KG1 (cell line): ENCODE measurements at regions not wholly inside any gene's neighbourhood (a gene's known extent, or its start where the extent isn't known, plus 50 kb on each side); places are given as distances from the start of the nearest gene placed in this dataset.

Experiments used
- DNase-seq: peaks from one replicate; lab custom pipeline; 2025; lab: John Stamatoyannopoulos, UW

DNA sequence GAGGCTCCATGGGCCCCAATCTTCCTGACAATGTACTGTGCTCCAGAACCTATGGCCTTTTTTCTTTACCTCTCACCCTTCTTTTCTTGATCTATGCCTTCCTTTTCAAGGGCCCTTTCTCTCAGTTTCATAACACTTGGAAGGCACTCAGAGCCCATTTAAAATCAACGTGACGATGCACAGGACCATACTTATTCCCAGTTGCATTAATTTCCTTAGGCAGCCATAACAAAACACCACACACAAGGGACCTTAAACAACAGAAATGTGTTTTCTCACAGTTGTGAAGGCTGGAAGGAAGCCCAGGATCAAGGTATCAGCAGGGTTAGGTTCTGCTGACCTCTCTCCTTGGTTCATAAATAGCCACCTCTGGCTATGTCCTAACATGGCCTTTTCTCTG lies 414.0 kb upstream of the TNP1 start:
- DNase-seq = no peak

DNA sequence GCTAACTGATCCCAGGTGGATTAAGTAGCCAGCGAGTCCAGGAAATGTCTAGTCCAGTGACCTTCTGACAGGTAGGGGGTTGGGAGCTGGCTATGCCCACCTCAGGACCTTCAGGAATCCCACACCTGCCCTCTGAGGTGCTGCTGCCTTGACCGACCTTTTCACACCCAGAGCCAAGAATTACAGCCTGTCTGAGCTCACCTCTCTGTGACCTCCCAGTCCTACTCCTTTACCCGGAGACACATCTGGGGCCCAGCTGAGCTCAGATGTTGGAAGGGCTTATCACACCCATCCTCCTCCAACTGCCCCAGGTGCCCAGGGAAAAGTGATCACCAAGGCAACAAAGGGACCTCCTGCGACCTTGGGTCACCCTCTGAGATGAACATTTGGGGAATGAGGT lies 413.3 kb upstream of the TNP1 start:
- DNase-seq = no peak

DNA sequence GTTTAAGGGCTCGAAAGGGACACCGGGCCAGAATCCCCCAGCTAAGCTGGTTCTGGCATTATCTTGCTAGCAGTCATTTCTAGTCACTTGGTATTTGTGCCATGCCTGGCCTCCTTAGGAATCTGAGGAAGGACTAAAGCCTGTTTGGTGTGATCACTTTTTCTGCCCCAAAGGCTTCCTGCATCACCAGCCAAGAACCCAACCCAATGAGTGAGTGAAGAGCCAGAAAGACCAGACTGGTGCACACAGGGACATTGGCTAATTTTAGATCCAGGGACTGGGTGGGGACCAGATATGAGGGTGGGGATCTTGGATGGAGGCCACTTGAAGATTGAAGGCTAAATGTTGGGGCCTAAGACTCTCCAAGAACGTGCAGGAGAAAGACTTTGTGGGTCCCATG lies 411.9 kb upstream of the TNP1 start:
- no peak for DNase-seq

DNA sequence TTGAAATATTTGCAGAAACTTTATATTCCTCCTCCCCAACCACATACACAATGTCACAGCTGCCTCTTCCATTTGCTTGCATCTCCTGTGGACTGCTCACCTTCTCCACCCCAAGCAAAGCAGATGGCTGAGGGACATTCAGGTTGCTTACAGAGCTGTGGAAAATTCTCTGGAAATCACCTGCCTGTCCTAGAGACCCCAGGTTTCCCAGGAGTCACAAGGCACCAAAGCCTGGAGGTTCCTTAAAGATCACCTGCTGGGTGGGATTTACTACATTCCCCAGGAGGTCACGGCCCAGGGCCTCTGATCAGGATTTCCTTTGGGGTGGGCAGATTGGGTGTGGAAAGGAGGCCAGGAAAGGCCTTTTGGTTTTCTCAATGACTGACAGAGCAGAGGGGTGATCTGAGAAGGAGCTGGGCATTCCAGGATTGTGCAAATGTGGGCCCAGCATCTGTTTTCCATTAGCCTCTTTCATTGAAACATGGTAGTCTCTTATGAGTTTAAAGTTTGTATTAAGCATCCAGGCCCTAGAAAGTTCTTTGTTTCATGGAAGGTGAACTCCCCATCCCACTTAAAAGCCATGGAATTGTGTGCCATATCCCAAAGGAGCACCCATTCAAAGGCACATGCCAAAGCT lies 410.7 kb upstream of the TNP1 start:
- DNase-seq = no peak

DNA sequence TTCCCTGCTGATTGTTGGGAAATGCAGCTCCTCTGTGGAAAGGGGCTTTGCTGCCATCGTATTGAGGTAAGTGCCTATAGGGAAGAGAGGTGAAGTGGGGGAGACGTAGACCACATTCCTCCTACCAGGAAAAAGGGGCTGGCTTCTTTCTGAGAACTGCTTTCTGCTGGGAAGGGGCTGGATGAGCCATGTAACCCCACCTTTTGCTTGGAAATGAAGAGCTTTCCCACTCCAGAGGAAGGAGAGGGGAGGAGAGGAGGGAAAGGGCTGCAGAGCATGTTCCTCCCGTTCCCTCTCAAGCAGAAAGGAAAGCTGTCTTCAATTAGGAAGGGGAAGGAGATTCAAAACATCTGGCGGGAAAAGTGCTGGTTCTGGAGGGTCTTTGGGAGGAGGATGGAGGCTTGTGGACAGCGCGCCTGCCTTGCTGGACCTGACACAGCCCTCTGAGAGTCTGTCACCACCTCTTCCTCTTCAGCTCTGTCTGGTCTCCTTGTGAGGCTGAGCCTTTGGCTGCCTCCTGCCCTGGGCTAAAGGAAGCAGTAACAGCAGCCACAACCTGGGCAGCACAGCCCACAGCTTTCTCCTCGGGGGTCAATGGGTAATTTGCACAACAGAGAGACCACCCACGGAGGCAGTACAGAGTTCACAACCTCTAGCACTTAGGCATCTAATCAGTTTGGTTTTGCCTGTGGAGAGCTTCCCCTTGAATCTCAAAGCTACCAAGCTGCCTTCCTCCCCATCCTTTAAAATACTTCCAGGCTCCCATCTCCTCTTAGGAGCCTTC lies 410.0 kb upstream of the TNP1 start:
- no peak for DNase-seq

DNA sequence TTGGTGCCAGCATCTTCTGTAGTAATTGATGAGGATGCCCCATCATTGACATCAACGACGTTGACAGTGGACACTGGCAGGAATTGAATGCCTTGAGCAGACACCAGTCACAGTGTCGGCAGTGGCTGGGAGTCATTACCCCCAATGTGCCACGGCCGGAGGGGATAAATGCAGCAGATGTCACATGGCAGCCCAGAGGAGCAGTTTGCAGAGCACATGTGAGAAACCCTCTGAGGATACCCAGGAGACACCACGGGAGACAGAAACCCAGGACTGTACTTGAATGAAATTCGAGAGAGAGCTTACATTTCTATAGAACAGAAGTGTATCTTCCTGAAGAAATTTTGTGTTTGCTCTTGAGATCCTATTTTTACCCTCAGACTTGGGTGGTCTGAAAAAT lies 409.1 kb upstream of the TNP1 start:
- DNase-seq = no peak

DNA sequence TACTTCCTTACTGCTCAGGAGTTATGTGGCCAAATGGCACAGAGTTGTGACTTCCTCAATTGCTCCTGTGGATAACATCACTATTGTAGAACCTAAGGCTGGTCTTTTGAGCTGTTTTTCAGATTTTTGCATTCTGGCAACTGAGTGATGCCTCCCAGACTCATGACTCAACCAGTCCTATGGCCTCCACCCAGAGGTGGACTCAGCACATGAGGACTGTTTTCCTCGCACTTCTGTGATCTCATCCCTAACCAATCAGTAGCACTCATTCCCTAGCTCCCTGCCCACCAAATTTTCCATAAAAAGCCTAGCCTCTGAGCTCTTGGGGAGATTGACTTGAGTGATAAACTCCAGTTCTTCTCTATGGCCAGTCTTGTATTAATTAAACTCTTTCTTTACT lies 407.9 kb upstream of the TNP1 start:
- no peak for DNase-seq

DNA sequence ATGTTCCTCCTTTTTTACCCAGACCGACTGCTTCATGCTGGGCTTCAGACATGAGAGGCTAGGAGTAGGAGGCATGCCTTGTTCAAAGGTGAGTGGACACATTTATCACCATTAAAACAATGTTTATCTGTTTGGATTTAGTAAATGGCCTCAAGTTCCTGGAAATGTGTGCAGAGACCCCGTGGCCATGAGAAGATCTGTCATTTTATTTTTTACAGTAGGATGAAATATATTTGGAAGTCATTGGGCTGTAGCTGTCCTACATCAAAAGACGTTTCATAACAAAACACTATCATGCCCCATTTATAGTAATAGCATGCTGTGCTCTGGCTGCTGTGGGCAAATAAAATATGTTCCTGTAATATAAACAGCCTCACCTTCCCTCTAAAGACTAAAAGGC lies 403.9 kb upstream of the TNP1 start:
- DNase-seq = no peak

DNA sequence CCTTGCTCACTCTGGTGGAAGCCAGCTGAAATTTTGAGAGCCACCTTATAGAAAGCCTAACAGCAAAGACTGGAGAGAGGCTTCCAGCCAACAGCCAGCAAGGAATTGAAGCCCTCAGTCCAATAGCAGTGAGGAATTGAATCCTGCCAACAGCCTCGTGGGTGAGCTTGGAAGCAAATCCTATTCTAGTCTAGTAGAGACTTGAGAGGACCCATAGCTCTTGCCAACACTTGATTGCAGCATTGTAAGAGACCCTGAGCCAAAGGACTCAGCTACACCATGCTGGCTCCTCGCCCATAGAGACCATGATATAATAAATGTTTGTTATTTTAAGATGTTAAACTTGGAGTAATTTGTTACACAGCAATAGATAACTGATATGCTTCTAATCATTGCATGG lies 403.0 kb upstream of the TNP1 start:
- no peak for DNase-seq

DNA sequence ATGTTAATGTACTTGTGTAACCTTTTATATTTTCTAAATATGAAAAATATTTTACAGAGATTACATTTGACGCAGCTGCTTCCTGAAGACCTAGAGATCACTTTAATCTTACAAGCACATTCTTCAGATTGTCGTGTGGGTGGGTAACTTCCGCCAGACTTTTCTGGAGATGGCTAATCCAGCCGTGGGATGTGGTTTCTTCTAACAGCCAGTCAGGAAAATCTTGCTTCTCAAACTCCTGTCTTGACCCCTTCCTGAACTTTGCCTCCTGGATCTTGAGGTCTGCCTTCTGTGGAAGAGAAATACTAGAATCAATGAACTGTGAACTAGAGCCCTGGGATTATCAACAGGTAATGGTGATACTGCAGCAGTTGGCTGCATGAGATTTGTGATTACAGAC lies 401.6 kb upstream of the TNP1 start:
- DNase-seq = no peak

DNA sequence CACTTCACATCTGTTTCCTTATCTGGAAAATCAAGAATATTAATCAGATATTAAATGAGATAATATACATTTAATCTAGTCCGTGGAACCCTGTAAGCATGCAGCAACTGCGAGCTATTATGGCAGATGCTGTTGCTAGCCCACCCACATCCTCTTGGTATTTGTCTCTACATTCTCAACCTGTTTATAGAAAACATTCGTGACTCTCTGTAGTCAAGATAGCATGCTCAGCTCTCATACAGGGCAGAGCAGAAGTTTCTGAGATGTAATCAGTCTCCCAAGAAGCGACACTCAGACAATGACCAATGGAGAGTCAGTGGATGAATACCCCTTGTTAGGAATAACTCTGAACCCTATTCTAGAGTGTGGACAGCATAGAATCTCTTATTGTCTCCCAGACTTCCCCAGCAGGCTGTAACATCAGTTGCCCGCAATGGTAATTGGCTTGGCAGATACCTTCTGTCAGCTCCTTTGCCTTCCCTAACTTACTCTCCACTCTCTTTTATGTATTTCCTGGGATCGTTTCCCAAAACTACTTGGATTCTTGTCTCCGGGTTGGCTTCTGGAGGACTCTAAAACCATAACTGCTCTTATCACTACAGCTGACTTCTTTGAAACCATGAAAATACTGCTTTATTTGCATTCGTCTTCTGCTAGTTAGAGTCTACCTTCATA lies 400.7 kb upstream of the TNP1 start:
- DNase-seq = no peak

DNA sequence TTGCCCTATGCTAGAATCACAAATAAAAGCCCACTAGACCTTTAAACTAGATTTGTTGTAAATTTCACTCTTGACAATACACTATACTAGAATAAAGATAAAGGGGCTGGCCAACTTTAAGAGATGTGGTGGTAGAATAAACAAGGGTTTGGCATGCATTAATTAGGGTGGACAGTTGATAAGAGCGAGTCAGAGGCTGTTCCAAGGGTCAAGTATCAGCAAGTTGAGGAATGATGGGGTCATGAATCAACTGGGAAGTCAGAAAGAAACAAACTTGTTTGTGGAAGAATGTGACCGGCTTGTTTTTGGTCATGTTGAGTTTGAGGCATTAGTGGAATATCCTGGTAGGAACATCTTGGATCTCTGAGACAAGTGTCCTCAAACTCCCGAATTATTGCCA lies 398.3 kb upstream of the TNP1 start:
- no peak for DNase-seq

DNA sequence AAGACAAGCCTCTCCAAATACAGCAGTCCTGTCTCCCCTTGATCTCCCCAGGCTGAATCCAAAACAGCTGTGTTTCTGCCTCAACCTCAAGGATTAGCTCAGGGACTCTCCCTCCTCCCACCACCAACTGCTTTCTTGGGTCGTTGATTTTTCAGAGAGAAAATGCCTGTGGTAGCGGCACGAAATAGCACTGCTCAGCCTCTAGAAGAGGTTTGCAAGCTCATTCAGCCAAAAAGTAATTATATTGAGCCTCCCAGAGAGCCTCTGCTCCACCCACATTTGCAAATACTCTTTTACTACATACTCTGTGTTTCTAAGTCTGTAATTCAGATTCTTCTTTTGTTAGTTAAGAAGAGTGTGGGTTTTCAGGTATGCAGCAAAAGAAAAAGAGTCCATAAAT lies 396.4 kb upstream of the TNP1 start:
- no peak for DNase-seq

DNA sequence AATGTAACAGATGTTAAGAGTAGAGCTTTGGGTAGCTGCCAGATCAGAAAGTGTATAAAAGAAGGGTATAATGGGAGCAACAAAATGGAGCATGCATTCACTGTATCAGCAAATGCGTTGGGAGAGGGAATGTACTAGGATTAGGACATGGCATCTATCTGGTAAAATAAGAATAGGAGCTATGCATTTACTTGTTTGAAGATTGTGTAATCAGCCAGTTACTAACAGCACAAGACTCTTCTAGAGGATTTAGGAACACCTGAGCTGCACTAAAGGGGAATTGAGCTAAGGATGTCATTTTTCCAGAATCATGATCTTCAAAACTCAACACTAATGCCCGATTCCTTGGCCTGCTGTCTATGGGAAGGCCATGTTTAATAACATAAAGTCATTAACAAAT lies 394.2 kb upstream of the TNP1 start:
- DNase-seq = no peak

DNA sequence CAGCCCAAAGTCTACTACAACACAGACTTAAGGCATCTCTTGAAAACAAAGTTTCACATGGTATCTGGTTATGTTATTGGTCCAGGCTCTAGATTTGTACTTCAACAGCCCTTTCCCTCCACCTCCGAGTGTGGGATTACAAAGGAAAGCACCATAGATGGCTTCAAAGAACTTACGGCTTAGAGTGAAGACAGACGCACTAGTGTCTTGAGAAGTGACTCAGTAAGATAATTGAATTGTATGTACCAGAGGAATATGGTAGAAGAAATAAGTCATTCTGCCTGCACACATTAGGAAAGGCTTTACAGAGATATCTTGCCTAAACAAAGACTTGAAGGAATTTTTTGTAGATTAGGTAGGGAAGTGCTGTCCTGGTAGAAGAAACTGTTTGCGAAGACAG lies 392.3 kb upstream of the TNP1 start:
- no peak for DNase-seq

DNA sequence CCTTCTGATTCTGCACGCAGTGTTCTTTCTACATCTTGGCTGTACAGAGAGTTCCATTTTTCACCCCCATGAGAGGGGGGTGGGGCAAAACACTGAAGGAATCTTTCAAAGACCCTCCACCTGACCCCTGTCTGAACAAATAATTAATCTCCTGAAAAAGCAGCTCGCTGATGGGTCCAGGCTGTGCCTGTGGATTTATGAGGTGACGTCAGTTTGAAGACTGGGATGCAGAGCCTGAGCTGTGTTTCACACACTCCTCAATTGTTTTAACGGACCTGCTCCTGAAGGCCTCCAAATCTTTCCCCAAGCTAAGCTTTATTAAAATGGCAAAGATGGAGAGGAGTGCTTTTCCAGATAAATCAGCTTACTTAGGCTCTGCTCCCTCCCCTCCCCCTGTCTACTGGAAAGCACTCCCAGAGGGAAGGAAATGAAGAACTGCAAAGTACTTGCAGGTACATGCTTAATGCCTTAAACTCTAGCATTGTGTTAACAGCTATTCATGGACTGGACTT lies 390.2 kb upstream of the TNP1 start:
- no peak for DNase-seq

DNA sequence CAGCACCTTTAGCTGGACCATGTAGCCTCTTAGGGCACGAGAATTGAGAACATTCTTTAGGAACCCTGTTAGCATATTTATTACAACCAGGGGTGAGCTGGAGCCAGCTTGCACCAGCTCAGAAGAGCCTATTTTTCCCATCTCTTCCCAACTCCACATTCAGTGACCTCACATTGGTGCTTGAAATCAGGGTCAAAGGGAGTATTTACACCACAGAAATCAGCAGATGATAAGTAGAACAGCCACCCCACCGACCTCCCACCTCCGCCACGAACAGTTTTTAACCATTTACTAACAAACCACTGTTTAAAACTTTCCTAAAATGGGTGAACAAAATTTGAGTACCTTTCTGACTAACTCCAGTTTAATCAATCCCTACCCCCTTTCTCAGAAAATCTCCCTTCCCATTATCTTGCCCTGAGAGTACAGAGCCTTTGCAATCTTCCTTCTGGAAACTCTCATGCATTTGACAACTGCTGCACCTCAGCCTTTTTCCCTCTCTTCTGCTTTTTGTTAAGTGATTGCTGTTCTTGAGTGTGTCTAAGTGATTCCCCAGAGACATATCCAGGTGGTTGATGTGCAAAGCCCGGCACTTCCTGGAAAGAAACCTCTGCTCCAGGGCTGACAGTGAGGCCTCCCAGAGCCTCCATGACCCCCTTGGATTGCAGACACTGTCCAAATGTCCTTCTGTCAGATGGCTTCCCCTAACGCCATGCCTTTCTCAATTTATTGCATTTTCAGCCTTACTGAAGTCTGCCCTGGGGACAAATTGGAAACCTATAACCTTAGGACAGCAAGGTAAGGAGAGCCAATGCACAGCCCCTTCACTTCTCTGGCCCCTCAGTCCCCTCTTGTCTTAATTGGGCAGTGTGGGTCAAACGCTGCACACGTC lies 389.5 kb upstream of the TNP1 start:
- DNase-seq = no peak

DNA sequence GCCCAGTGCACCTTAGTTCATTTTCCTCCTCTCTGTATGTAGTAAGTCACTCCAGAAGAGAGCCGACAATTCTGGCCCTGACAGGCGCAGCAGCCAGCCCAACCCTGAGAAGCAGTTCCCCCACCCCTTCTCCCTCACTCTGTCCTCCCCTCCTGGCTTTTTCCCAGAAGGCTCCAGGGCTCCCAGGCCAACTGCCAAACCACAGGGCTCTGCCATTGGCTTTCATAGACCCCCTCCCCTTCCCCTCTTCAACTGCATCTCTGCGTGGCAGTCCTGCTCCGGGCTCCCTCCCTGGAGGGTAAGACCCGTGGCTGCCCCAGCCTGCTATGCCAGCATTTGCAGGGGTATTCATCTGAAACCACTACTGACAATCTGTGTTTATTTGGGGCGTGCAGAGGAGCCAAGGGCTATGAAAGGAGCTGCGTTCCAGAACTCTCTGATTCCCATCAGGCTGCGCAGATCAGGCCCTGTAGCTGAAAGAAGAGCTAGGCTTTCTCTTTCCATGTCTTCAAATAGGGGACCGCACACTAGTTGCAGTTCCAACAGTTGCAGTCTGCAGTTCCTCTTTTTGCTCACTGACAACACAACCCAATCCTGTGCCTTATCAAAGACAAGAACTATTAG lies 388.6 kb upstream of the TNP1 start:
- DNase-seq = no peak

DNA sequence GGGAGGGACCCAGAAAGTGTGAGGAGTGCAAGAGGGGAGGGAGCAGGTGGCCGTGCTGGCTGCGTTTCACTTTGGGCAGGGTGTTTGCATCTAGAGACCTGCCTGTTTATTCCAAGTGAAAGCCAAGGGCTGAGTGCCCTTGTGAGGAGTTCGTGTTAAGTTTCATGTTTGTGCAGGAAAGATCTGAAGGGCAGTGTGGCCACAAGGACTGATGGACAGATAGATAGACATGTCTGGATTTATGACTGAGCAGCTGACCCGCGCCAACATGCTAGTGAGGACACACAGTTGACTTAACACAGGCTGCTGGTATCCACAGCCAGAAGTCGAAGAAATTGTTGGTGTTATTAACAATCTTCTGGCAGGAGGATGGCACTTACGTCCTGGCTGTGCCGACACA lies 387.6 kb upstream of the TNP1 start:
- no peak for DNase-seq

DNA sequence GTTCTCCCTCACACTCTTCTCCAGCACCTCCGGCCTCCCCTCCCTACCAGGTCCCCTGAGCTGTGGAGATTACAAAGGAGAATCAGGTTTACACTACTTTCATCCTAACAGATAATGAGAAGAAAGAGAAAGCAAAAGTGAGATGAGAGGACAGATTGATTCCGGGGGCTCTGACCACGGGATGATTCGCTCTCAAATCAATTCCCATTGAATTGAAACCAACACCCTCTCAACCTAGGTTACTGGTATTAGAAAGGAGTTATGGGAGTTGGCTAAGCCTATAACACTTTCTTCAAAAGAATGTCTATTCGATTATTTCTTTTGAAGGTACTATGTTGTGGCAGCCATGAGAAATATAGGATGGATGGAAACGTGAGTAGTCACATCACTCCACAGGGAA lies 386.2 kb upstream of the TNP1 start:
- DNase-seq = no peak

DNA sequence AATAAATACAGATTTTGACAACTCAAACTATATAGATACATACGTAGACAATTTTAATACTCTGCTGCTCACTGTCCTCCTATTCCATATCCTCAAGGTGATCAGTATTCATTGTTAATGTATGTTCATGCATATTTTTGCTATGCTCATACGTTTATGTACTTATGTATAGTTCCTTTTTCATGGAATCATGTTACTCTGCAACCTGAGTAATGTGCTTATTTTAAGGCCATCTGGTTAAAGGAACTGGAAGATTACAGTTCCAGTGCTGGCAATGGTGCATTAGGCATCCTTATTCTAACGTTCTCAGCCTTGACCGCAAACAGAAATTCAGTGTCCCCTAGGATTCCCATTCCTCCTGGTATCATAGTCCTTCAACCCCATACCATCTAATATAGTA lies 385.0 kb upstream of the TNP1 start:
- DNase-seq = no peak

DNA sequence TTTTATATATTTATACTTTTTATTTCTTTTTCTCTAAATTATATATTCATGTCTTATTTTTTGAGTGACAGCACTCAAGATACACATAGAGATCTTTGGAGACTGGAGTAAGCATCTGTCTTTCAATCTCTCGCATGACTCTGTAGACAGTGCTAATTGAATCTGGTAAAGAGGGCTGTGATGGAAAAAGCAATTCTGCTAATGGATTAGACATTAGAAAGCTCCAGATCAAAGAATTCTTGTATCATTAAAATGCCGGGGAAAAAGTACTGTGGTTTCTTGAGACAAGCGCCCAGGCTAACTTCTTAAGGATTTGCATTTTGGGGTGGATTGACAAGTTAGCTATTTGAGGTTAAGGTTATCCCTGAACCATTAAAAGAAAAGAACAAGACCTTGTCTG lies 383.1 kb upstream of the TNP1 start:
- DNase-seq = no peak
